ENCODE measurements at regions not wholly inside any gene's neighbourhood (a gene's known extent, or its start where the extent isn't known, plus 50 kb on each side); places are given as distances from the start of the nearest gene placed in this dataset.

DNA sequence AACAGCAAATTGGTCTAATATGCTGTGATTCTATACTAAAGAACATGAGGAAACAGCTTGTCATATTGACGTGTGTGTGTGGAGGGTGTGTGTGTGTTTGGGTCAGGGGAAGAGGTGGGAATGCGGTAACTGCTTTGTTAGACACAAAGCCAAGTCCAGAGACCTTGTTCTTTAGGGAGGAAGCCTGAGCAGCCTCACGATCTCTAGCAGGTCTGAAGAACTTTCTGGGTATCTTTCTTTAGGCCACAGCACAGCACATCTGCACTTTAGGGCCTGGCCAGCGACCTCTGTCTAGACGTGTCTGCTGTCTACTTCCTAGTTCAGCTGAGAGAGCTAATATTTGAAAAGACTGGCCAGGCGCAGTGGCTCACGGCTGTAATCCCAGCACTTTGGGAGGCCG, 220.0 kb upstream of the TPRG1 start:
- Histone ChIP-seq H3K4ac (replicated peaks; ENCODE audit: insufficient read length, low read depth, low read length) (no peak overlapping the region), H4K91ac (replicated peaks; ENCODE audit: insufficient read length, low read length) (no peak overlapping the region), H3K14ac (ENCODE audit: insufficient read length) (no peak overlapping the region), H3K23me2 (ENCODE audit: low read depth, low read length) (peaks cover 4% of the 10 kb centered on the region), H3K9ac (replicated peaks in 1 of 4; ENCODE audit: extremely low read depth in 1 of 4, low read depth in 3 of 4, low read length in 3 of 4) (no peak overlapping the region), H3K23ac (ENCODE audit: insufficient read length) (no peak overlapping the region), H3K9me3 (ENCODE audit: insufficient read depth in 2 of 2, low read depth in 1 of 2, low read length in 1 of 2) (no peaks in the 10 kb centered on the region), H3K4me2 (ENCODE audit: insufficient read depth in 1 of 2, low read depth in 2 of 2, low read length in 2 of 2) (no peak overlapping the region), H4K8ac (ENCODE audit: extremely low read depth, insufficient read depth, low read length) (no peak overlapping the region), H2AK5ac (ENCODE audit: low read depth, low read length) (no peak overlapping the region), H2BK5ac (ENCODE audit: low read depth, low read length) (0 out of 2 replicates have a peak overlapping the region, but pooled peaks have one; percentile 35), H2BK12ac (ENCODE audit: low read depth, low read length) (no peak overlapping the region), H3K4me3 (ENCODE audit: extremely low read depth in 1 of 4, insufficient read depth in 2 of 4, low read depth in 3 of 4, low read length in 4 of 4) (no peak overlapping the region), H2BK20ac (ENCODE audit: low read length) (no peak overlapping the region), H3K56ac (replicated peaks; ENCODE audit: insufficient read length, low read depth, low read length) (no peak overlapping the region), H2AFZ (ENCODE audit: low read length) (no peak overlapping the region), H3K27me3 (replicated peaks in 1 of 4; ENCODE audit: control insufficient read depth in 3 of 4, extremely low read depth in 1 of 4, insufficient read depth in 3 of 4, low read length in 3 of 4) (peaks cover 0 to 2% (median under 1%) of the 10 kb centered on the region in 4 experiments; a peak in 1 of 7 replicates), H2BK120ac (replicated peaks; ENCODE audit: low read depth, low read length) (no peak overlapping the region), H4K5ac (ENCODE audit: insufficient read length, low read depth, low read length) (no peak overlapping the region), H4K20me1 (replicated peaks in 1 of 2; ENCODE audit: control insufficient read depth in 1 of 2, insufficient read depth in 2 of 2, low read length in 2 of 2) (no peaks in the 10 kb centered on the region), H3K4me1 (replicated peaks in 1 of 4; ENCODE audit: control insufficient read depth in 3 of 4, insufficient read depth in 4 of 4, low read length in 3 of 4) (peaks cover 3 to 12% (median 7%) of the 10 kb centered on the region in 4 experiments; a peak in 6 of 7 replicates), H2BK15ac (ENCODE audit: low read length) (no peak overlapping the region), H3K79me2 (ENCODE audit: control insufficient read depth in 1 of 2, insufficient read depth in 2 of 2, low read length in 2 of 2) (no peaks in the 10 kb centered on the region), H3K27ac (ENCODE audit: low read depth, low read length) (no peak overlapping the region), H3K18ac (ENCODE audit: extremely low read depth, low read length) (no peak overlapping the region), H3K79me1 (ENCODE audit: low read depth, low read length) (no peaks in the 10 kb centered on the region), H3K36me3 (ENCODE audit: control insufficient read depth in 2 of 4, insufficient read depth in 4 of 4, low read length in 3 of 4) (no peaks in the 10 kb centered on the region)
- 90% methylated on average over 8 of the region's 8 CpGs; no CpG with 5 or more reads in 1 of the 2 experiments for WGBS, 2 experiments (ENCODE audit: extremely low coverage in 1 of 2, insufficient coverage in 1 of 2, insufficient read length in 1 of 2, insufficient replicate concordance in 2 of 2, low coverage in 1 of 2, low lambda C conversion rate in 2 of 2, missing lambda C conversion rate in 1 of 2)
- TF ChIP-seq HDAC2 (IDR thresholded peaks at IDR 0.05; ENCODE audit: borderline replicate concordance in 1 of 2, low read depth in 2 of 2, low read length in 2 of 2): no peak
- no peak for TF ChIP-seq EP300 (IDR thresholded peaks at IDR 0.05; ENCODE audit: borderline replicate concordance in 1 of 2, low read depth in 2 of 2, low read length in 2 of 2)
- no peak for TF ChIP-seq SIX5 (IDR thresholded peaks at IDR 0.05; ENCODE audit: low read depth, low read length)
- TF ChIP-seq SRF (IDR thresholded peaks at IDR 0.05; ENCODE audit: low read depth, low read length): no peak
- TF ChIP-seq CBX5 (IDR thresholded peaks at IDR 0.05; ENCODE audit: low read depth, low read length): no peak
- no peak for TF ChIP-seq TBP (IDR thresholded peaks at IDR 0.05; ENCODE audit: low read depth, low read length)
- TF ChIP-seq HDAC6 (IDR thresholded peaks at IDR 0.05; ENCODE audit: low read depth, low read length): no peak
- TF ChIP-seq CBX8 (IDR thresholded peaks at IDR 0.05; ENCODE audit: borderline replicate concordance, low read depth, low read length): no peak
- TF ChIP-seq TAF1 (IDR thresholded peaks at IDR 0.05; ENCODE audit: low read depth, low read length): no peak
- no peak for TF ChIP-seq SAP30 (IDR thresholded peaks at IDR 0.05; ENCODE audit: insufficient read depth, insufficient replicate concordance, low read length)
- TF ChIP-seq KDM5A (IDR thresholded peaks at IDR 0.05; ENCODE audit: low read length): no peak
- TF ChIP-seq CHD2 (IDR thresholded peaks at IDR 0.05; ENCODE audit: low read length): no peak
- TF ChIP-seq JUN (IDR thresholded peaks at IDR 0.05; ENCODE audit: low read depth, low read length): no peak
- no peak for TF ChIP-seq SP2 (IDR thresholded peaks at IDR 0.05; ENCODE audit: low read length)
- TF ChIP-seq TEAD4 (IDR thresholded peaks at IDR 0.05; ENCODE audit: low read depth, low read length): no peak
- ChIA-PET CTCF (ENCODE audit: partially characterized antibody) (interaction anchor here (0.7 to 6.9 kb wide), 10 partner anchors 11 to 1231 kb away, joined by 3 to 107 read pairs (median 15); no protein-coding TSS in a partner anchor), POLR2A (ENCODE audit: partially characterized antibody) (interaction anchor here (0.9 kb wide), 1 partner anchor 1213 kb away, joined by 4 read pairs; no protein-coding TSS in a partner anchor)
- DNase-seq (ENCODE audit: low read depth in 1 of 2, low spot score in 2 of 2) (no peak), FAIRE-seq (no peak)
